Subcutaneous abdominal adipose tissue (tissue), 5 donors: ENCODE measurements at regions not wholly inside any gene's neighbourhood (a gene's known extent, or its start where the extent isn't known, plus 50 kb on each side); places are given as distances from the start of the nearest gene placed in this dataset.

Experiments used
- H3K27ac ChIP-seq: one replicate; pipeline ENCODE4 v1.7.0; 2013; ENCODE audit warnings: low read depth, mild to moderate bottlenecking, inconsistent platforms, low read length, moderate library complexity
- H3K27me3 ChIP-seq, 5 donors: one replicate each; pipeline ENCODE4 v1.7.0; 2013; ENCODE audit warnings: low read length in 5 of 5, inconsistent platforms in 1 of 5; ENCODE audit not compliant: control insufficient read depth in 5 of 5, insufficient read depth in 4 of 5
- H3K36me3 ChIP-seq, 5 donors: one replicate each; pipeline ENCODE4 v1.7.0; 2013; ENCODE audit warnings: low read length in 5 of 5; ENCODE audit not compliant: control insufficient read depth in 5 of 5, insufficient read depth in 5 of 5
- H3K4me1 ChIP-seq, 5 donors: one replicate each; pipeline ENCODE4 v1.7.0; 2013; ENCODE audit warnings: low read length in 5 of 5, mild to moderate bottlenecking in 3 of 5, moderate library complexity in 1 of 5; ENCODE audit not compliant: control insufficient read depth in 5 of 5, insufficient read depth in 5 of 5
- H3K4me3 ChIP-seq, 5 donors: one replicate each; pipeline ENCODE4 v1.7.0; 2013; ENCODE audit warnings: low read length in 5 of 5, low read depth in 1 of 5
- H3K9ac ChIP-seq, 5 donors: one replicate each; pipeline ENCODE4 v1.7.0; 2013; ENCODE audit warnings: low read length in 5 of 5, mild to moderate bottlenecking in 4 of 5, moderate library complexity in 3 of 5
- H3K9me3 ChIP-seq, 5 donors: one replicate each; pipeline ENCODE4 v1.7.0; 2013; ENCODE audit warnings: low read length in 5 of 5; ENCODE audit not compliant: control insufficient read depth in 5 of 5
- donor health status: healthy.
- donor health status: healthy.
- donor health status: healthy.
- donor health status: healthy.
- donor health status: healthy.

DNA sequence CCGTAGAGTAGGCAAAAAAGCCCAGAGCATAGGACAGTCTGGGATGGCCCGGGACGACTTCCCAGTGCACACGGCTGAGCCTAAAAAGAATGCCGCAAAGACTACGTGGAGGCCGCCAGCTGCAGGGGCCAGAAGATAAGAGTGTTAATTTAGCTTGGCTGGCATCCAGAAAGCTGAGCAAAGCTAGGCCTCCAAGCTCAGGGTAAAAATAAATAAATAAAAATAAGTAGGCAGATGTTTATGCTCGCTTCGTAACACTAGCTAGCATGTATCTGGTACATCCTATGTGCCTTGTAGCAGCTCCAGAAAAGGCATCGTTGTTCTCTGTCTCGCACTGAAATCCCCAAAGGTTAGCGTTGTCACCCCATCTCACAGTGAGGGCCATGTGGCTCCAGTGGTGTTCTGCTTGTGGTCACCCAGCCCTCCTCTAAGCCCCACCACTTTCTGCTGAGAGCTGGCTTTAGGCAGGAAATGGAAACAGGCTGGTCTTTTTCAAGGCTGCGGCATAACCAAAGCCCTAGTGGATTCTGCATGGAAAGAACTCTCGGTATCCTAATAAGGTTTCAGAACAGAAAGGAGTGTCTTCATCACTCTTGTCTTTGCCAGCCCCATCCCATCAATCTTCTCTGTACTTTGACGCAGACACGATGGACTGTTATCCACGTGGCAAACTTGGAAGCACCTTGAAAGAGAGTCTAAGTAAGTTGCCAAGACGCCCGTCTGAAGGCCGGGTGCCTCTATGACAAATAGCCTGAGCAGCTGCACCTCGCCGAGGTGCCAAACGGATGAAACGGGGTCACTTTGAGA is 58.1 kb upstream of the MEF2A start:
- no peak overlapping the region for H3K9ac ChIP-seq
- no peaks in the 10 kb centered on the region for H3K36me3 ChIP-seq
- peaks cover 7 to 72% (median 42%) of the 10 kb centered on the region in 5 donors for H3K4me1 ChIP-seq
- H3K27me3 ChIP-seq, result no peaks in the 10 kb centered on the region
- H3K9me3 ChIP-seq, result no peaks in the 10 kb centered on the region
- no peak overlapping the region for H3K27ac ChIP-seq
- H3K4me3 ChIP-seq, result peak overlapping the region in 3 of 5 donors; percentile 14 to 38 (median 27)

DNA sequence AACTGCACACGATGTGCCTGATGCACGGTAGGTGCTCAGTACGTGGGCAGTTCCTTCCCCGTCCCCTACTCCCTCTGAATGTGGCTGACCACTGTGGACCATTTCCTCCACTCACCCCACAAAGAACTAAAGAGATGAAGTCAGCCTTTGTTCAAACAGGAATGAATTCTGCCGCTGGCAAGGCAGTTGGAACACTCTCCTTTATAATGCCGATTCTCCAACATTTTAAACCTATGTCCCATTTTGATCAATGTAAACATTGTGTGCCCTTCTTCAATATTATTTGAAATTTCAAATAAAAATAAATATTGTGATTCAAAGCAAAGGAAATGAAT is 57.5 kb upstream of the MEF2A start:
- Histone ChIP-seq H3K27ac (no peak overlapping the region), H3K4me1 (peaks cover 7 to 72% (median 42%) of the 10 kb centered on the region in 5 donors)

DNA sequence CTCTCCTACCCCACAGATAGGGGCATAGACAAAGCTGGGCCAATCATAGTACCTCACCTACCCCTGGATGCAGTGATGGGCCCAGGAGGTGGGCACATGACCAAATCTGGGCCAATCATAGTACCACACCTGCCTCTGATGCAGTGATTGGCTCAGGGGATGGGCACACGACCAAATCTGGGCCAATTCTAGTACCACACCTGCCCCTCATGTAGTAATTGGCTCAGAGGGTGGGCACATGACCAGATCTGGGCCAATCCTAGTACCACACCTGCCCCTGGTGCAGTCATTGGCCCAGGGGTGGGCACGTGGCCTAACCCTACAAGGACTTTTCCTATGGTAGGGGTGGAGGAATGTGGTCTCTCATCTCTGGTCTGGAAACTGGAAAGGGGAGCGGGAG is 56.9 kb upstream of the MEF2A start:
- H3K36me3 ChIP-seq, result no peaks in the 10 kb centered on the region
- no peaks in the 10 kb centered on the region for H3K27me3 ChIP-seq
- H3K4me3 ChIP-seq, result no peak overlapping the region
- no peak overlapping the region for H3K27ac ChIP-seq
- H3K4me1 ChIP-seq, result peaks cover 7 to 67% (median 42%) of the 10 kb centered on the region in 5 donors
- peaks cover 0 to 6% (median 4%) of the 10 kb centered on the region in 5 donors for H3K9me3 ChIP-seq
- no peak overlapping the region for H3K9ac ChIP-seq

More for the DNA sequence above, 57.5 kb upstream of the MEF2A start:
- Histone ChIP-seq H3K4me3 (no peak overlapping the region), H3K9me3 (peaks cover 0 to 3% (median 3%) of the 10 kb centered on the region in 5 donors), H3K36me3 (no peaks in the 10 kb centered on the region), H3K27me3 (no peaks in the 10 kb centered on the region), H3K9ac (no peak overlapping the region)

DNA sequence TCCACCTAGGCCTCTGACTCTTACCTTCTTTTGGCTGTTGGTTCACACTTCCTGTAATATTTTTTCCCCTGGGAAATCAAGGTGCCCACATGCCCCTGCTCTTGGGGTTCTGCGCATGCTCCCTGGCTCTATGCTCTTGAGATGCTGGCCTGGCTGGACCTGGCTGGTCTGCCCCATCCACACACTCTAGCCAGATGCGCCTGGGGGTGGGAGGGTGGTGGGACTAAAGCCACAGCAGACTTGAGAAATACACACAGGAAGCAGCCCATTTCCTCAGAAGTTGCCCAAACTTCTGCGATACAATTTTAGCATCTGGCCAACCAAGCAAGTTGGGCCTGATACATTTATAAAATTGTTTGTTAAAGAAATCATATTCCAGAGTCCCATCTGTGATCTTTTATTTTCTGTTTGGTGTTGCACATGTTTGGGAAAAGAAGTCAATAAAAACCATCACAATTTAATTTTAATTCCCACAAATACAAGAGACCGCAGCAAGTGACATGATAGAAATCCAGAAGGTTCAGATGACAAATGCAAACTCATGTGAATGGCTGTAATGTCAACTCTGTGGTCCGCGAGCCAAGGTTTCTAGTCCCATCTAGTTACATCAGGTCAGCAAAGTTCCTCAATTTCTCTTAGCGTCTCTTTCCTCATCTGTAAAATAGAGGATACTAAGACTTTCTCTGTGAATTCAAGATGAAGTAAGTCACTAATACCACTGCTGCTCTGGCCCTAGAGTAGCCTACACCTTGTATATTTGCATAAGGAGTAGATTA is 55.9 kb upstream of the MEF2A start:
- Histone ChIP-seq H3K27me3 (no peaks in the 10 kb centered on the region), H3K4me3 (no peak overlapping the region), H3K27ac (no peak overlapping the region), H3K4me1 (peaks cover 7 to 57% (median 37%) of the 10 kb centered on the region in 5 donors), H3K9me3 (peaks cover 0 to 6% (median 4%) of the 10 kb centered on the region in 5 donors), H3K36me3 (no peaks in the 10 kb centered on the region), H3K9ac (no peak overlapping the region)

DNA sequence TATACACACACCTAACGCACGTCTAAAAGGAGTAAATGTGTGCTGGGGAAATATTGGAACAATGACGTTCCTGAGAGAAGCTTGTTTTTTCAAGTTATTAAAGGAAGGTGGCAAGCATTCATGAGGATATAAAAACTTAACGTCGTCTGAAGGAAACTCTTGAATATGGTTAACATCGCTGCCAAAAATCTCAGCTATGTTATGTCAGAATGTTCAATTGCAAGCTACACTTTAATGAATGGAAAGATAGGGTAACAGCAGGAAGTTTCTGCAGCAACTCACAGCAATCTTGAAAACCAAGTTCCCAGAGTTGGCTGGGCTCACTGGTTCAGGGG is 54.3 kb upstream of the MEF2A start:
- peaks cover 7 to 50% (median 37%) of the 10 kb centered on the region in 5 donors for H3K4me1 ChIP-seq
- no peaks in the 10 kb centered on the region for H3K27me3 ChIP-seq
- no peak overlapping the region for H3K9ac ChIP-seq
- no peak overlapping the region for H3K27ac ChIP-seq
- no peaks in the 10 kb centered on the region for H3K36me3 ChIP-seq
- peak overlapping the region in 4 of 5 donors; percentile 1 to 41 (median 20) for H3K4me3 ChIP-seq
- peaks cover 0 to 6% (median 4%) of the 10 kb centered on the region in 5 donors for H3K9me3 ChIP-seq

DNA sequence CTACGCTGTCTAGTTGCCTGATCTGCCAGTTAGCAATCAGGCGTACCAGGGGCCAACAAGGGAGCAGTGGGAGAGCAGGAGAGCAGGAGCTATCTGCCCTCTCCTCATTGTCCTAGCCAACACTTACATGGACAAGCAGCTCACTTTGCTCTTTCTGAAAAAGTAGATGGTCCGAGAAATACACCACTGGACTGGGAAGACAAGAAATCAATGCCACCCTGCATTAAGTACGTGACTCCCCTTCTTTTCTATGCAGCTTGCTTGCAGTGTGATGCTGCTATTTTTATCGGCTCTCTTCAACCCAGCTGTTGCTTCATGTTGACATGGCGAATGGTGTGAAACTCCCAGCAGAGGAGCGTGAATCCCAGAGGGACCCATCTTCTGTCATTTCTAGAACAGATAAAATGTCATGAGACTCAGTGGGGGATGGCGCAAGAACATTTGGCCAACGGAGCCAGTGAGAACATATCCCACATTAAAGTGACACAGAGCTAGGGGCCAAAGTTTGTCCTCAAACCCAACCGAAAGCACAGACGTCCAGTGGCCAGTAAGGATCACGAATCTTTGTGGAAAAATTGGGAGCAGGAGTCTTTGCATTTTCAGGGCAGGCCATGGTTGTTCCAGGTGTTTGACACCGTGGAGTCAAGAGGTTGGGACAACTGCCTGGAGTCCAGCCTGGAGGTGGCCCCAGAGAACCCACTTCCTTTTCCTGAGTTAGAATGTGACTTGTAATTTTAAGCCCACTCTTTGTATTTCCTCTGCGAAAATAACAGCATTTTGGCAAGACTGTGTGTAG is 53.7 kb upstream of the MEF2A start:
- H3K9ac ChIP-seq, result no peak overlapping the region
- H3K27me3 ChIP-seq, result no peaks in the 10 kb centered on the region
- H3K4me1 ChIP-seq, result peaks cover 7 to 47% (median 36%) of the 10 kb centered on the region in 5 donors
- no peaks in the 10 kb centered on the region for H3K36me3 ChIP-seq
- H3K9me3 ChIP-seq, result peaks cover 0 to 6% (median 4%) of the 10 kb centered on the region in 5 donors
- no peak overlapping the region for H3K27ac ChIP-seq
- H3K4me3 ChIP-seq, result peak overlapping the region in 4 of 5 donors; percentile 1 to 41 (median 20)

DNA sequence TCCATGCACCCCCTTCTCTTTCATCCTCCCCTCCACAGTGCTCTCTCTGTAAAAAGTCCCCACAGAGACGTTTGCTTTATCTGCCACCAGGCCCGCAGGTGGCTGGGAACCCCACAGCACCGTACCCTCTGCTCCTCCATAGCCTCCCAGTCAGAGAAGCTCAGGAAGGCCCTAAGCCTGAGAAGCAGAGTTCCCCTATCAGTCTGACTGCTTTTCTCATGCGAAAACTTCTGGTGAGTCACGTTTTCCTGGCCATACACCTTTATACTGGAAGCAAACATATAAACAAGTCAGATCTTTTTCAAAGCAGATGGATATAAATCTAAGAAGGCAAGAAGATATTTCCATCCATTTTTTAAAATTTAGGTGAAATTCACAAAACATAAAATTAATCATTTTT is 51.5 kb upstream of the MEF2A start:
- H3K27me3 ChIP-seq, result no peaks in the 10 kb centered on the region

More for the DNA sequence above, 51.5 kb upstream of the MEF2A start:
- Histone ChIP-seq H3K4me3 (no peak overlapping the region), H3K4me1 (peaks cover 7 to 26% (median 18%) of the 10 kb centered on the region in 5 donors), H3K36me3 (no peaks in the 10 kb centered on the region), H3K9ac (no peak overlapping the region), H3K27ac (no peak overlapping the region), H3K9me3 (peaks cover 0 to 6% (median 4%) of the 10 kb centered on the region in 5 donors)
